Stimulated activated naive CD8-positive, alpha-beta T cell treated with anti-CD3 and anti-CD28 coated beads, Interleukin-15, Interleukin-2, amounts not matched to agents 100 ng/mL and 50 ng/mL, for 24 hours (primary cell): ENCODE measurements at regions not wholly inside any gene's neighbourhood (a gene's known extent, or its start where the extent isn't known, plus 50 kb on each side); places are given as distances from the start of the nearest gene placed in this dataset.

Source experiments
- H3K27ac Mint-ChIP-seq: one replicate; pipeline ENCODE4 v1.8.0; 2021; ENCODE audit warnings: mild to moderate bottlenecking, mixed read lengths
- H3K27me3 Mint-ChIP-seq: one replicate; pipeline ENCODE4 v1.8.0; 2021; ENCODE audit warnings: mixed read lengths
- H3K36me3 Mint-ChIP-seq: one replicate; pipeline ENCODE4 v1.8.0; 2021; ENCODE audit warnings: low read depth, mixed read lengths
- H3K4me1 Mint-ChIP-seq: one replicate; pipeline ENCODE4 v1.8.0; 2021; ENCODE audit warnings: low read depth, mixed read lengths
- H3K4me3 Mint-ChIP-seq: one replicate; pipeline ENCODE4 v1.8.0; 2021; ENCODE audit warnings: mild to moderate bottlenecking, mixed read lengths
- H3K9me3 Mint-ChIP-seq: one replicate; pipeline ENCODE4 v1.8.0; 2021; ENCODE audit warnings: mixed read lengths

GRCh38 chr9:106283769-106284168, 579.2 kb upstream of the ZNF462 start:
- Mint-ChIP-seq H3K27me3 (no peaks in the 10 kb centered on the region), H3K36me3 (no peaks in the 10 kb centered on the region), H3K27ac (no peak overlapping the region), H3K9me3 (peaks cover 4% of the 10 kb centered on the region), H3K4me3 (no peak overlapping the region), H3K4me1 (no peaks in the 10 kb centered on the region)

GRCh38 chr9:106284296-106284695, 578.7 kb upstream of the ZNF462 start:
- Mint-ChIP-seq H3K9me3 (peaks cover 4% of the 10 kb centered on the region), H3K4me1 (no peaks in the 10 kb centered on the region), H3K4me3 (no peak overlapping the region), H3K36me3 (no peaks in the 10 kb centered on the region), H3K27ac (no peak overlapping the region), H3K27me3 (no peaks in the 10 kb centered on the region)

- no peak overlapping the region for H3K4me3 Mint-ChIP-seq
- no peaks in the 10 kb centered on the region for H3K36me3 Mint-ChIP-seq
- H3K27me3 Mint-ChIP-seq, result no peaks in the 10 kb centered on the region
- no peak overlapping the region for H3K27ac Mint-ChIP-seq
- H3K4me1 Mint-ChIP-seq, result no peaks in the 10 kb centered on the region
- peaks cover 4% of the 10 kb centered on the region for H3K9me3 Mint-ChIP-seq
Measured at GRCh38 chr9:106286249-106286648, 576.7 kb upstream of the ZNF462 start.

- H3K36me3 Mint-ChIP-seq, result no peaks in the 10 kb centered on the region
- H3K4me3 Mint-ChIP-seq, result no peak overlapping the region
- no peak overlapping the region for H3K27ac Mint-ChIP-seq
- no peaks in the 10 kb centered on the region for H3K4me1 Mint-ChIP-seq
- H3K27me3 Mint-ChIP-seq, result no peaks in the 10 kb centered on the region
- H3K9me3 Mint-ChIP-seq, result peaks cover 4% of the 10 kb centered on the region
Measured at GRCh38 chr9:106287091-106287631, 575.8 kb upstream of the ZNF462 start.

- Mint-ChIP-seq H3K4me3 (no peak overlapping the region), H3K4me1 (no peaks in the 10 kb centered on the region), H3K9me3 (peaks cover 4% of the 10 kb centered on the region), H3K27ac (no peak overlapping the region), H3K27me3 (no peaks in the 10 kb centered on the region), H3K36me3 (no peaks in the 10 kb centered on the region)
Measured at GRCh38 chr9:106287731-106288130, 575.2 kb upstream of the ZNF462 start.

GRCh38 chr9:106288689-106289088, 574.3 kb upstream of the ZNF462 start:
- no peaks in the 10 kb centered on the region for H3K4me1 Mint-ChIP-seq
- no peaks in the 10 kb centered on the region for H3K27me3 Mint-ChIP-seq
- H3K9me3 Mint-ChIP-seq, result peaks cover 4% of the 10 kb centered on the region
- H3K27ac Mint-ChIP-seq, result no peak overlapping the region
- H3K36me3 Mint-ChIP-seq, result no peaks in the 10 kb centered on the region
- no peak overlapping the region for H3K4me3 Mint-ChIP-seq

GRCh38 chr9:106291786-106292185, 571.2 kb upstream of the ZNF462 start:
- H3K27me3 Mint-ChIP-seq, result no peaks in the 10 kb centered on the region
- peaks cover 4% of the 10 kb centered on the region for H3K9me3 Mint-ChIP-seq
- no peak overlapping the region for H3K27ac Mint-ChIP-seq
- no peaks in the 10 kb centered on the region for H3K4me1 Mint-ChIP-seq
- H3K36me3 Mint-ChIP-seq, result no peaks in the 10 kb centered on the region
- no peak overlapping the region for H3K4me3 Mint-ChIP-seq

- no peak overlapping the region for H3K27ac Mint-ChIP-seq
- peaks cover under 1% of the 10 kb centered on the region for H3K9me3 Mint-ChIP-seq
- no peaks in the 10 kb centered on the region for H3K27me3 Mint-ChIP-seq
- no peak overlapping the region for H3K4me3 Mint-ChIP-seq
- no peaks in the 10 kb centered on the region for H3K4me1 Mint-ChIP-seq
- no peaks in the 10 kb centered on the region for H3K36me3 Mint-ChIP-seq
Measured at GRCh38 chr9:106296426-106296825, 566.5 kb upstream of the ZNF462 start.

- no peaks in the 10 kb centered on the region for H3K4me1 Mint-ChIP-seq
- no peak overlapping the region for H3K27ac Mint-ChIP-seq
- H3K27me3 Mint-ChIP-seq, result no peaks in the 10 kb centered on the region
- no peak overlapping the region for H3K4me3 Mint-ChIP-seq
- H3K9me3 Mint-ChIP-seq, result peaks cover 11% of the 10 kb centered on the region
- H3K36me3 Mint-ChIP-seq, result no peaks in the 10 kb centered on the region
Measured at GRCh38 chr9:106298997-106299396, 564.0 kb upstream of the ZNF462 start.

- Mint-ChIP-seq H3K4me1 (no peaks in the 10 kb centered on the region), H3K36me3 (no peaks in the 10 kb centered on the region), H3K27me3 (no peaks in the 10 kb centered on the region), H3K4me3 (no peak overlapping the region), H3K27ac (no peak overlapping the region), H3K9me3 (peaks cover 15% of the 10 kb centered on the region)
Measured at GRCh38 chr9:106304401-106304920, 558.5 kb upstream of the ZNF462 start.

- Mint-ChIP-seq H3K36me3 (no peaks in the 10 kb centered on the region), H3K27me3 (no peaks in the 10 kb centered on the region), H3K4me3 (no peak overlapping the region), H3K4me1 (no peaks in the 10 kb centered on the region), H3K27ac (no peak overlapping the region), H3K9me3 (peaks cover 15% of the 10 kb centered on the region)
Measured at GRCh38 chr9:106305428-106306133, 557.4 kb upstream of the ZNF462 start.

GRCh38 chr9:106307670-106308069, 555.3 kb upstream of the ZNF462 start:
- Mint-ChIP-seq H3K4me1 (no peaks in the 10 kb centered on the region), H3K27ac (no peak overlapping the region), H3K4me3 (no peak overlapping the region), H3K9me3 (peaks cover 8% of the 10 kb centered on the region), H3K36me3 (no peaks in the 10 kb centered on the region), H3K27me3 (no peaks in the 10 kb centered on the region)

GRCh38 chr9:106309925-106310324, 553.0 kb upstream of the ZNF462 start:
- Mint-ChIP-seq H3K27ac (no peak overlapping the region), H3K27me3 (no peaks in the 10 kb centered on the region), H3K4me1 (no peaks in the 10 kb centered on the region), H3K9me3 (peaks cover 8% of the 10 kb centered on the region), H3K4me3 (no peak overlapping the region), H3K36me3 (no peaks in the 10 kb centered on the region)

GRCh38 chr9:106310782-106311181, 552.2 kb upstream of the ZNF462 start:
- Mint-ChIP-seq H3K27me3 (no peaks in the 10 kb centered on the region), H3K4me3 (no peak overlapping the region), H3K9me3 (peaks cover 8% of the 10 kb centered on the region), H3K36me3 (no peaks in the 10 kb centered on the region), H3K27ac (no peak overlapping the region), H3K4me1 (no peaks in the 10 kb centered on the region)

GRCh38 chr9:106312906-106313305, 550.1 kb upstream of the ZNF462 start:
- H3K27me3 Mint-ChIP-seq, result no peaks in the 10 kb centered on the region
- H3K27ac Mint-ChIP-seq, result no peak overlapping the region
- H3K4me3 Mint-ChIP-seq, result no peak overlapping the region
- no peaks in the 10 kb centered on the region for H3K4me1 Mint-ChIP-seq
- H3K9me3 Mint-ChIP-seq, result peaks cover 4% of the 10 kb centered on the region
- H3K36me3 Mint-ChIP-seq, result no peaks in the 10 kb centered on the region

GRCh38 chr9:106314476-106314875, 548.5 kb upstream of the ZNF462 start:
- H3K27me3 Mint-ChIP-seq, result no peaks in the 10 kb centered on the region

More at GRCh38 chr9:106314476-106314875, 548.5 kb upstream of the ZNF462 start:
- H3K27ac Mint-ChIP-seq, result no peak overlapping the region
- H3K4me1 Mint-ChIP-seq, result no peaks in the 10 kb centered on the region
- no peaks in the 10 kb centered on the region for H3K36me3 Mint-ChIP-seq
- peaks cover 10% of the 10 kb centered on the region for H3K9me3 Mint-ChIP-seq
- no peak overlapping the region for H3K4me3 Mint-ChIP-seq
